Esophagus muscularis mucosa (tissue), 4 donors: ENCODE measurements at regions not wholly inside any gene's neighbourhood (a gene's known extent, or its start where the extent isn't known, plus 50 kb on each side); places are given as distances from the start of the nearest gene placed in this dataset.

ENCODE experiments used
- DNase-seq: peaks from one replicate; pipeline ENCODE4 v3.0.0-alpha.2; 2017; ENCODE audit errors: extremely low spot score
- H3K27ac ChIP-seq, 4 donors: fragments of 200-600 bp; sonication (generic); replicated peaks in 1 of 4; 1 replicate in 3 of 4; 2 replicates in 1 of 4; pipeline ENCODE4 v1.5.1; 2016 to 2019; ENCODE audit warnings: mild to moderate bottlenecking in 1 of 4
- H3K27me3 ChIP-seq, 4 donors: fragments of 200-600 bp; sonication (generic); one replicate each; pipeline versions ENCODE4 v1.5.1 to v1.6.0; 2016 to 2019
- H3K36me3 ChIP-seq, 4 donors: fragments of 200-600 bp; sonication (generic); one replicate each; pipeline ENCODE4 v1.5.1; 2016 to 2019
- H3K4me1 ChIP-seq, 4 donors: fragments of 200-600 bp; sonication (generic); one replicate each; pipeline ENCODE4 v1.5.1; 2016 to 2019
- H3K4me3 ChIP-seq, 4 donors: fragments of 200-600 bp; sonication (generic); 1 replicate in 2 of 4; 2 replicates in 2 of 4; pipeline ENCODE4 v1.5.1; 2016 to 2019; ENCODE audit warnings: mild to moderate bottlenecking in 4 of 4, moderate library complexity in 1 of 4
- H3K9me3 ChIP-seq, 4 donors: fragments of 200-600 bp; sonication (generic); 1 replicate in 3 of 4; 2 replicates in 1 of 4; pipeline ENCODE4 v1.5.1; 2016 to 2019
- CTCF ChIP-seq, 3 experiments: fragments of 200-600 bp in 2 of 3; fragments of 450-650 bp in 1 of 3; sonication (generic) in 2 of 3; IDR thresholded peaks; one replicate each; pipeline ENCODE4 v1.5.1; 2017 to 2019; ENCODE audit warnings: antibody characterized with exemption in 3 of 3, mild to moderate bottlenecking in 2 of 3, moderate library complexity in 1 of 3
- EP300 ChIP-seq: sonication (generic); formaldehyde crosslinking; IDR thresholded peaks from one replicate; pipeline ENCODE4 v1.6.1; 2017; ENCODE audit warnings: antibody characterized with exemption
- POLR2A ChIP-seq: fragments of 450-650 bp; IDR thresholded peaks from one replicate; pipeline ENCODE4 v1.6.1; 2017; ENCODE audit warnings: antibody characterized with exemption, moderate library complexity, mild to moderate bottlenecking, low read depth
- POLR2AphosphoS5 ChIP-seq, 2 donors: sonication (generic); formaldehyde crosslinking; IDR thresholded peaks; one replicate each; pipeline ENCODE4 v1.6.1; 2017; ENCODE audit warnings: antibody characterized with exemption in 2 of 2
- WGBS: methylation state at CpG from one replicate; pipeline ENCODE4 v1.1.5; 2018; 5-methylcytosine and 5-hydroxymethylcytosine counted together
- intact Hi-C: fragments of 100-400 bp; cut with DNase I; formaldehyde crosslinking; loops from one replicate; pipeline ENCODE4 v1.15.1; 2023

GRCh38 chr3:159856590-159857104, 132.0 kb upstream of the IL12A start:
- Histone ChIP-seq H3K27me3 (no peaks in the 10 kb centered on the region), H3K4me3 (peak overlapping the region in 2 of 4 donors; percentile 14 to 19), H3K9me3 (no peaks in the 10 kb centered on the region), H3K36me3 (no peaks in the 10 kb centered on the region), H3K4me1 (peaks cover 60 to 100% (median 99%) of the 10 kb centered on the region in 4 donors), H3K27ac (peak overlapping the region; percentile 84 to 87 (median 84))
- no peak for TF ChIP-seq EP300
- TF ChIP-seq POLR2AphosphoS5 (IDR thresholded peaks at IDR 0.05) = no peak
- 61% methylated on average over 13 of the region's 13 CpGs for WGBS
- intact Hi-C loops = no loop called here
- DNase-seq = no peak

GRCh38 chr3:159857840-159858239, 130.8 kb upstream of the IL12A start:
- peak overlapping the region in 3 of 4 donors; percentile 29 to 87 (median 36) for H3K27ac ChIP-seq
- H3K4me1 ChIP-seq = peaks cover 60 to 99% (median 96%) of the 10 kb centered on the region in 4 donors
- TF ChIP-seq POLR2AphosphoS5 (IDR thresholded peaks at IDR 0.05) = peak in 1 of 2 donors; percentile 25
- no peak for TF ChIP-seq POLR2A
- 74% methylated on average over 2 of the region's 2 CpGs for WGBS
- no peak for DNase-seq
- H3K9me3 ChIP-seq = no peaks in the 10 kb centered on the region
- H3K4me3 ChIP-seq = no peak overlapping the region
- no peaks in the 10 kb centered on the region for H3K36me3 ChIP-seq
- H3K27me3 ChIP-seq = no peaks in the 10 kb centered on the region
- intact Hi-C loops = no loop called here

GRCh38 chr3:159858650-159859049, 130.0 kb upstream of the IL12A start:
- no peaks in the 10 kb centered on the region for H3K27me3 ChIP-seq
- TF ChIP-seq CTCF (IDR thresholded peaks at IDR 0.05) (no peak), EP300 (no peak), POLR2A (no peak), POLR2AphosphoS5 (IDR thresholded peaks at IDR 0.05) (no peak)
- H3K9me3 ChIP-seq = no peaks in the 10 kb centered on the region
- peaks cover 57 to 97% (median 95%) of the 10 kb centered on the region in 4 donors for H3K4me1 ChIP-seq
- no peak overlapping the region for H3K4me3 ChIP-seq
- H3K36me3 ChIP-seq = no peaks in the 10 kb centered on the region
- DNase-seq = peak; percentile 53
- intact Hi-C loops = no loop called here
- H3K27ac ChIP-seq = peak overlapping the region; percentile 18 to 87 (median 33)
- WGBS = 54% methylated on average over 5 of the region's 5 CpGs

- H3K9me3 ChIP-seq = no peaks in the 10 kb centered on the region
- H3K27me3 ChIP-seq = no peaks in the 10 kb centered on the region
- H3K36me3 ChIP-seq = no peaks in the 10 kb centered on the region
- TF ChIP-seq EP300 = no peak
- TF ChIP-seq POLR2AphosphoS5 (IDR thresholded peaks at IDR 0.05) = no peak
- DNase-seq = peak; percentile 37
- H3K27ac ChIP-seq = peak overlapping the region in 2 of 4 donors; percentile 2 to 36
- H3K4me3 ChIP-seq = no peak overlapping the region
- intact Hi-C loops = no loop called here
- peaks cover 63 to 97% (median 95%) of the 10 kb centered on the region in 4 donors for H3K4me1 ChIP-seq
- WGBS = 86% methylated on average over 3 of the region's 3 CpGs
Measured at GRCh38 chr3:159859424-159859823, 129.2 kb upstream of the IL12A start.

GRCh38 chr3:159859836-159860235, 128.8 kb upstream of the IL12A start:
- Histone ChIP-seq H3K27me3 (no peaks in the 10 kb centered on the region), H3K36me3 (no peaks in the 10 kb centered on the region), H3K4me3 (no peak overlapping the region), H3K9me3 (no peaks in the 10 kb centered on the region), H3K27ac (peak overlapping the region in 2 of 4 donors; percentile 30 to 50), H3K4me1 (peaks cover 68 to 97% (median 96%) of the 10 kb centered on the region in 4 donors)
- WGBS = 67% methylated on average over 3 of the region's 3 CpGs
- intact Hi-C loops = no loop called here
- no peak for DNase-seq
- TF ChIP-seq POLR2AphosphoS5 (IDR thresholded peaks at IDR 0.05) = no peak
- TF ChIP-seq CTCF (IDR thresholded peaks at IDR 0.05) = no peak
- no peak for TF ChIP-seq EP300
- TF ChIP-seq POLR2A = no peak

- Histone ChIP-seq H3K4me3 (no peak overlapping the region), H3K27ac (peak overlapping the region in 3 of 4 donors; percentile 30 to 50 (median 50)), H3K27me3 (no peaks in the 10 kb centered on the region), H3K9me3 (no peaks in the 10 kb centered on the region), H3K4me1 (peaks cover 74 to 97% (median 96%) of the 10 kb centered on the region in 4 donors), H3K36me3 (no peaks in the 10 kb centered on the region)
- peak; percentile 45 for DNase-seq
- intact Hi-C loops = no loop called here
- TF ChIP-seq EP300 (no peak), POLR2A (no peak), CTCF (IDR thresholded peaks at IDR 0.05) (no peak), POLR2AphosphoS5 (IDR thresholded peaks at IDR 0.05) (no peak)
- 71% methylated on average over 4 of the region's 4 CpGs for WGBS
Measured at GRCh38 chr3:159860269-159861116, 128.1 kb upstream of the IL12A start.
